ENCODE measurements at regions not wholly inside any gene's neighbourhood (a gene's known extent, or its start where the extent isn't known, plus 50 kb on each side); places are given as distances from the start of the nearest gene placed in this dataset.

GRCh38 chr12:69028941-69029729 is 96.2 kb upstream of the CPM start:
- Histone ChIP-seq H3K9me3 (no peaks in the 10 kb centered on the region), H3K27ac (no peak overlapping the region), H3K4me3 (no peak overlapping the region), H3K27me3 (no peaks in the 10 kb centered on the region), H3K36me3 (no peaks in the 10 kb centered on the region), H3K4me1 (ENCODE audit: insufficient read depth) (peaks cover 1% of the 10 kb centered on the region)
- DNase-seq = no peak
- intact Hi-C loops (cut with DNase I) = no loop called here
- TF ChIP-seq EP300 (IDR thresholded peaks at IDR 0.05) = no peak
- no peak for TF ChIP-seq CTCF (IDR thresholded peaks at IDR 0.05)
- TF ChIP-seq POLR2A (IDR thresholded peaks at IDR 0.05) = no peak
- 84 to 85% (median 85%) methylated on average over 11 of the region's 11 CpGs for WGBS, 3 donors

GRCh38 chr12:69030321-69030720 is 97.3 kb upstream of the CPM start:
- H3K4me3 ChIP-seq = no peak overlapping the region
- DNase-seq = no peak
- H3K36me3 ChIP-seq = no peaks in the 10 kb centered on the region
- H3K4me1 ChIP-seq (ENCODE audit: insufficient read depth) = peaks cover 1% of the 10 kb centered on the region
- no peak overlapping the region for H3K27ac ChIP-seq
- TF ChIP-seq POLR2A (IDR thresholded peaks at IDR 0.05) (no peak), CTCF (IDR thresholded peaks at IDR 0.05) (no peak), EP300 (IDR thresholded peaks at IDR 0.05) (no peak)
- H3K27me3 ChIP-seq = no peaks in the 10 kb centered on the region
- 88 to 93% (median 90%) methylated on average over 2 of the region's 2 CpGs for WGBS, 3 donors
- no peaks in the 10 kb centered on the region for H3K9me3 ChIP-seq
- intact Hi-C loops (cut with DNase I) = no loop called here

- no peak overlapping the region for H3K4me3 ChIP-seq
- H3K36me3 ChIP-seq = no peaks in the 10 kb centered on the region
- DNase-seq = no peak
- no peaks in the 10 kb centered on the region for H3K9me3 ChIP-seq
- H3K27ac ChIP-seq = peak overlapping the region in 1 of 2 donors; percentile 5
- TF ChIP-seq EP300 (IDR thresholded peaks at IDR 0.05) (no peak), CTCF (IDR thresholded peaks at IDR 0.05) (no peak), POLR2A (IDR thresholded peaks at IDR 0.05) (no peak)
- WGBS, 3 donors = 85 to 90% (median 88%) methylated on average over 7 of the region's 7 CpGs
- H3K4me1 ChIP-seq (ENCODE audit: insufficient read depth) = peaks cover 1% of the 10 kb centered on the region
- no peaks in the 10 kb centered on the region for H3K27me3 ChIP-seq
- intact Hi-C loops (cut with DNase I) = no loop called here
Measured at GRCh38 chr12:69036533-69036932, 103.6 kb upstream of the CPM start.

- H3K4me1 ChIP-seq (ENCODE audit: insufficient read depth) = peaks cover 1% of the 10 kb centered on the region
- H3K36me3 ChIP-seq = no peaks in the 10 kb centered on the region
- no peak for TF ChIP-seq CTCF (IDR thresholded peaks at IDR 0.05)
- no peak for TF ChIP-seq EP300 (IDR thresholded peaks at IDR 0.05)
- TF ChIP-seq POLR2A (IDR thresholded peaks at IDR 0.05) = no peak
- H3K9me3 ChIP-seq = no peaks in the 10 kb centered on the region
- intact Hi-C loops (cut with DNase I) = no loop called here
- no peaks in the 10 kb centered on the region for H3K27me3 ChIP-seq
- no peak overlapping the region for H3K4me3 ChIP-seq
- no peak for DNase-seq
- H3K27ac ChIP-seq = peak overlapping the region in 1 of 2 donors; percentile 5
- 17 to 47% (median 24%) methylated on average over 4 of the region's 4 CpGs for WGBS, 3 donors
Measured at GRCh38 chr12:69036999-69037398, 104.0 kb upstream of the CPM start.

All from ovary (tissue), 7 donors.